ENCODE measurements at regions not wholly inside any gene's neighbourhood (a gene's known extent, or its start where the extent isn't known, plus 50 kb on each side); places are given as distances from the start of the nearest gene placed in this dataset.
"Not testable (repeated sequence)": the region's sequence is repeated elsewhere in the genome, so short reads cannot be mapped to it uniquely, and the experiment has no call there.

GRCh38 chr12:84470361-84470760 is 442.2 kb downstream of the SLC6A15 start:
- H3K9me3 ChIP-seq = no peaks in the 10 kb centered on the region
- H3K4me1 ChIP-seq = no peaks in the 10 kb centered on the region
- TF ChIP-seq, protein P1, sequence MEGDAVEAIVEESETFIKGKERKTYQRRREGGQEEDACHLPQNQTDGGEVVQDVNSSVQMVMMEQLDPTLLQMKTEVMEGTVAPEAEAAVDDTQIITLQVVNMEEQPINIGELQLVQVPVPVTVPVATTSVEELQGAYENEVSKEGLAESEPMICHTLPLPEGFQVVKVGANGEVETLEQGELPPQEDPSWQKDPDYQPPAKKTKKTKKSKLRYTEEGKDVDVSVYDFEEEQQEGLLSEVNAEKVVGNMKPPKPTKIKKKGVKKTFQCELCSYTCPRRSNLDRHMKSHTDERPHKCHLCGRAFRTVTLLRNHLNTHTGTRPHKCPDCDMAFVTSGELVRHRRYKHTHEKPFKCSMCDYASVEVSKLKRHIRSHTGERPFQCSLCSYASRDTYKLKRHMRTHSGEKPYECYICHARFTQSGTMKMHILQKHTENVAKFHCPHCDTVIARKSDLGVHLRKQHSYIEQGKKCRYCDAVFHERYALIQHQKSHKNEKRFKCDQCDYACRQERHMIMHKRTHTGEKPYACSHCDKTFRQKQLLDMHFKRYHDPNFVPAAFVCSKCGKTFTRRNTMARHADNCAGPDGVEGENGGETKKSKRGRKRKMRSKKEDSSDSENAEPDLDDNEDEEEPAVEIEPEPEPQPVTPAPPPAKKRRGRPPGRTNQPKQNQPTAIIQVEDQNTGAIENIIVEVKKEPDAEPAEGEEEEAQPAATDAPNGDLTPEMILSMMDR (IDR thresholded peaks at IDR 0.05) = no peak
- no peak for TF ChIP-seq POLR2A (IDR thresholded peaks at IDR 0.05)
- no peaks in the 10 kb centered on the region for H3K27me3 ChIP-seq
- no peak overlapping the region for H3K4me3 ChIP-seq
- intact Hi-C loops (cut with DNase I; ENCODE audit: low total_unique reads) = no loop called here
- H3K36me3 ChIP-seq (ENCODE audit: low read depth, missing control alignments) = no peaks in the 10 kb centered on the region
- no peak for DNase-seq
- H3K27ac ChIP-seq = no peak overlapping the region

- no peak for TF ChIP-seq POLR2A (IDR thresholded peaks at IDR 0.05)
- Histone ChIP-seq H3K4me1 (no peaks in the 10 kb centered on the region), H3K36me3 (ENCODE audit: low read depth, missing control alignments) (no peaks in the 10 kb centered on the region), H3K27me3 (no peaks in the 10 kb centered on the region), H3K9me3 (no peaks in the 10 kb centered on the region), H3K4me3 (no peak overlapping the region), H3K27ac (no peak overlapping the region)
- intact Hi-C loops (cut with DNase I; ENCODE audit: low total_unique reads) = no loop called here
- WGBS, 2 donors = 42 to 53% methylated on average over 5 of the region's 5 CpGs
- DNase-seq = no peak
Measured at GRCh38 chr12:84464616-84465015, 448.0 kb downstream of the SLC6A15 start.

- DNase-seq = no peak
- no peaks in the 10 kb centered on the region for H3K9me3 ChIP-seq
- no peak overlapping the region for H3K4me3 ChIP-seq
- H3K27me3 ChIP-seq = no peaks in the 10 kb centered on the region
- WGBS, 2 donors = 47 to 48% methylated on average over 2 of the region's 2 CpGs
- no peaks in the 10 kb centered on the region for H3K36me3 ChIP-seq (ENCODE audit: low read depth, missing control alignments)
- no peaks in the 10 kb centered on the region for H3K4me1 ChIP-seq
- intact Hi-C loops (cut with DNase I; ENCODE audit: low total_unique reads) = no loop called here
- no peak for TF ChIP-seq POLR2A (IDR thresholded peaks at IDR 0.05)
- no peak overlapping the region for H3K27ac ChIP-seq
Measured at GRCh38 chr12:84463741-84464495, 448.7 kb downstream of the SLC6A15 start.

DNA sequence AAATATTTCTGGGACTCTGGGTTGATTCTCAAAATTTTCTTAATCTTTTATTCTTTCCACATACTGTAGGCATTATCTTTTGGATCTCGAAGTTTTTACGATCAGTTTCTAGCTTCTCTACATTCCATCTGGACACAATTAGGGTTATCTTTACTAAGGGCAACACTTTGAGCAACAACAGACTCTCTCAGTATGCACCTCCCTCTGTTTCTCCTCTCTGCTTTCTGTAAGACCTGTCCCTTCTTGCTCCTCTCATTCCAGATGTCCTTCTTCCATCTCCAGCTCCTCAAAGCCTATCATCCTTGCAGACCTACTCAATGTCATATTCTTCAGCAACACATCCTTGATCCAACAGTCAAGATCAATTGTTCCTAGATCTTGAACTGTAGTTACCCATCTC is 457.0 kb downstream of the SLC6A15 start:
- Histone ChIP-seq H3K27ac (no peak overlapping the region), H3K36me3 (ENCODE audit: low read depth, missing control alignments) (no peaks in the 10 kb centered on the region), H3K9me3 (no peaks in the 10 kb centered on the region), H3K4me1 (no peaks in the 10 kb centered on the region), H3K4me3 (no peak overlapping the region), H3K27me3 (no peaks in the 10 kb centered on the region)
- 64 to 71% methylated on average over 2 of the region's 2 CpGs for whole genome bisulfite sequencing, 2 donors
- intact Hi-C loops (cut with DNase I; ENCODE audit: low total_unique reads) = no loop called here
- TF ChIP-seq, protein P1 (IDR thresholded peaks at IDR 0.05) = no peak
- no peak for TF ChIP-seq POLR2A (IDR thresholded peaks at IDR 0.05)
- no peak for DNase-seq

DNA sequence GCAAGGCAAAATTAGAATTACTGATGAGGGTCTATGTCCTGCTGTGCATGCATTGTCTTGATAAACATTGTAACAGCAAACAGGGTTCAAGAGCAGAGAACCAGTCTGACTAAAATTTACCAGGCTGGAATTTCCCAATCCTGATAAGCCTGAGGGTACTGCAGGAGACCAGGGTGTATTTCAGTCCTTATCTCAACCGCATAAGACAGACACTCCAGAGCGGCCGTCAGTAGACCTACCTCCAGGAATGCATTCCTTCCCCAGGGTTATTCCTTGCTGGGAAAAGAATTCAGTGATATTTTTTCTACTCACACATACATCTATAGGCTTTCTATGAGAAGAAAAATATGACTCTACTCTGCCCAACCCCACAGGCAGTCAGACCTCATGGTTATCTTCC is 466.1 kb downstream of the SLC6A15 start:
- WGBS, 2 donors = 61 to 70% methylated on average over 3 of the region's 3 CpGs
- H3K27ac ChIP-seq; H3K9me3 ChIP-seq; H3K36me3 ChIP-seq (ENCODE audit: low read depth, missing control alignments); H3K4me3 ChIP-seq; H3K27me3 ChIP-seq; DNase-seq; H3K4me1 ChIP-seq; intact Hi-C loops (cut with DNase I; ENCODE audit: low total_unique reads): not testable (repeated sequence)

- intact Hi-C loops (cut with DNase I; ENCODE audit: low total_unique reads) = no loop called here
- H3K4me1 ChIP-seq = no peaks in the 10 kb centered on the region
- H3K36me3 ChIP-seq (ENCODE audit: low read depth, missing control alignments) = no peaks in the 10 kb centered on the region
- H3K27me3 ChIP-seq = no peaks in the 10 kb centered on the region
- DNase-seq = no peak
- H3K9me3 ChIP-seq = no peaks in the 10 kb centered on the region
- TF ChIP-seq, protein P1 (IDR thresholded peaks at IDR 0.05) = no peak
- TF ChIP-seq POLR2A (IDR thresholded peaks at IDR 0.05) = no peak
- H3K27ac ChIP-seq = no peak overlapping the region
- WGBS, 2 donors = 0 to 100% methylated on average over 1 of the region's 1 CpG
- H3K4me3 ChIP-seq = no peak overlapping the region
Measured at GRCh38 chr12:84436134-84436533, 476.5 kb downstream of the SLC6A15 start.
